H9 (cell line): ENCODE measurements at regions not wholly inside any gene's neighbourhood (a gene's known extent, or its start where the extent isn't known, plus 50 kb on each side); places are given as distances from the start of the nearest gene placed in this dataset.

Experiments
- DNase-seq: peaks from one replicate; pipeline ENCODE4 v3.0.0-alpha.2; 2017
- H2AFZ ChIP-seq: one replicate; pipeline ENCODE4 v1.6.1; 2013; ENCODE audit warnings: mild to moderate bottlenecking, low read length, control low read depth, moderate library complexity
- H2AK5ac ChIP-seq: 2 replicates; pipeline ENCODE4 v1.6.1; 2013; ENCODE audit warnings: low read length, control low read depth, mixed read lengths; ENCODE audit not compliant: insufficient read length
- H2BK120ac ChIP-seq: one replicate; pipeline ENCODE4 v1.6.1; 2013; ENCODE audit warnings: low read depth, mild to moderate bottlenecking, low read length, control low read depth, inconsistent platforms; ENCODE audit not compliant: poor library complexity, severe bottlenecking
- H2BK12ac ChIP-seq: 2 replicates; pipeline ENCODE4 v1.6.1; 2013; ENCODE audit warnings: low read length, control low read depth, mixed read lengths, low read depth; ENCODE audit not compliant: insufficient read length
- H2BK15ac ChIP-seq: 2 replicates; pipeline ENCODE4 v1.6.1; 2013; ENCODE audit warnings: low read depth, low read length, control low read depth
- H2BK20ac ChIP-seq: one replicate; pipeline ENCODE4 v1.6.1; 2013; ENCODE audit warnings: low read depth, mild to moderate bottlenecking, low read length, control low read depth, inconsistent platforms; ENCODE audit not compliant: poor library complexity, severe bottlenecking
- H2BK5ac ChIP-seq: 2 replicates; pipeline ENCODE4 v1.6.1; 2013; ENCODE audit warnings: low read length, control low read depth, mixed read lengths; ENCODE audit not compliant: insufficient read length
- H3K14ac ChIP-seq: 2 replicates; pipeline ENCODE4 v1.6.1; 2013; ENCODE audit warnings: low read length, control low read depth; ENCODE audit not compliant: insufficient read depth
- H3K18ac ChIP-seq: 2 replicates; pipeline ENCODE4 v1.6.1; 2013; ENCODE audit warnings: low read depth, mild to moderate bottlenecking, mixed read lengths, low read length, control low read depth; ENCODE audit not compliant: insufficient read length
- H3K23ac ChIP-seq: 2 replicates; pipeline ENCODE4 v1.6.1; 2013; ENCODE audit warnings: low read length, control low read depth, mixed read lengths, low read depth; ENCODE audit not compliant: insufficient read length
- H3K23me2 ChIP-seq: 2 replicates; pipeline ENCODE4 v1.6.1; 2013; ENCODE audit warnings: low read depth, mild to moderate bottlenecking, mixed read lengths, low read length, control low read depth; ENCODE audit not compliant: insufficient read length, poor library complexity, severe bottlenecking
- H3K27ac ChIP-seq: 2 replicates; pipeline ENCODE4 v1.5.1; 2013; ENCODE audit warnings: low read length, control low read depth, mixed read lengths, low read depth; ENCODE audit not compliant: insufficient read length
- H3K27me3 ChIP-seq: 2 replicates; pipeline ENCODE4 v1.6.1; 2013; ENCODE audit warnings: low read length, control low read depth, inconsistent platforms; ENCODE audit not compliant: insufficient read depth
- H3K4ac ChIP-seq: 2 replicates; pipeline ENCODE4 v1.6.1; 2013; ENCODE audit warnings: low read depth, mild to moderate bottlenecking, control low read depth, inconsistent platforms, low read length, moderate library complexity
- H3K4me1 ChIP-seq: 2 replicates; pipeline ENCODE4 v1.6.1; 2013; ENCODE audit warnings: low read length, control low read depth, inconsistent platforms; ENCODE audit not compliant: insufficient read depth
- H3K4me2 ChIP-seq: 2 replicates; pipeline ENCODE4 v1.6.1; 2013; ENCODE audit warnings: low read length, control low read depth, mixed read lengths; ENCODE audit not compliant: insufficient read length, insufficient read depth
- H3K56ac ChIP-seq: 2 replicates; pipeline ENCODE4 v1.6.1; 2013; ENCODE audit warnings: low read depth, mild to moderate bottlenecking, mixed read lengths, low read length, control low read depth; ENCODE audit not compliant: insufficient read length
- H3K79me1 ChIP-seq: 2 replicates; pipeline ENCODE4 v1.6.1; 2013; ENCODE audit warnings: low read depth, mild to moderate bottlenecking, moderate library complexity, low read length, control low read depth, inconsistent platforms; ENCODE audit not compliant: insufficient read depth, poor library complexity, severe bottlenecking
- H3K79me2 ChIP-seq: 2 replicates; pipeline ENCODE4 v1.6.1; 2013; ENCODE audit warnings: low read length, control low read depth, inconsistent platforms; ENCODE audit not compliant: insufficient read depth
- H3K9ac ChIP-seq: 2 replicates; pipeline ENCODE4 v1.6.1; 2013; ENCODE audit warnings: low read length, control low read depth, mixed read lengths; ENCODE audit not compliant: insufficient read length; ENCODE audit errors: extremely low read depth
- H3K9me3 ChIP-seq: one replicate; pipeline ENCODE4 v1.6.1; 2013; ENCODE audit warnings: low read depth, low read length, inconsistent platforms; ENCODE audit not compliant: control insufficient read depth
- H3T11ph ChIP-seq: one replicate; pipeline ENCODE4 v1.6.1; 2013; ENCODE audit warnings: mild to moderate bottlenecking, low read length, control low read depth, inconsistent platforms
- H4K20me1 ChIP-seq: one replicate; pipeline ENCODE4 v1.6.1; 2013; ENCODE audit not compliant: control insufficient read depth, insufficient read length, insufficient read depth
- H4K5ac ChIP-seq: 2 replicates; pipeline ENCODE4 v1.6.1; 2013; ENCODE audit warnings: low read depth, mild to moderate bottlenecking, mixed read lengths, low read length, control low read depth; ENCODE audit not compliant: insufficient read length
- H4K8ac ChIP-seq: replicated peaks from 2 replicates; pipeline ENCODE4 v1.6.1; 2013; ENCODE audit warnings: low read length, control low read depth, mixed read lengths, low read depth; ENCODE audit not compliant: insufficient read length
- H4K91ac ChIP-seq: 2 replicates; pipeline ENCODE4 v1.6.1; 2013; ENCODE audit warnings: low read depth, mild to moderate bottlenecking, moderate library complexity, mixed read lengths, low read length, control low read depth; ENCODE audit not compliant: insufficient read length
- H3K27ac Mint-ChIP-seq, 3 experiments: 2 replicates in 2 of 3; 3 replicates in 1 of 3; pipeline ENCODE4 v1.8.0; 2020 to 2021; ENCODE audit warnings: mixed read lengths in 3 of 3, mild to moderate bottlenecking in 1 of 3, moderate library complexity in 1 of 3
- H3K27me3 Mint-ChIP-seq: 2 replicates; pipeline ENCODE4 v1.8.0; 2021; ENCODE audit warnings: low read depth, mild to moderate bottlenecking, moderate library complexity, mixed read lengths
- H3K36me3 Mint-ChIP-seq, 3 experiments: 2 replicates in 2 of 3; 3 replicates in 1 of 3; pipeline ENCODE4 v1.8.0; 2020 to 2021; ENCODE audit warnings: low read depth in 3 of 3, mixed read lengths in 3 of 3; ENCODE audit not compliant: insufficient read depth in 1 of 3
- H3K4me1 Mint-ChIP-seq, 2 experiments: 2 replicates each; pipeline ENCODE4 v1.8.0; 2020; ENCODE audit warnings: mixed read lengths in 2 of 2
- H3K4me3 Mint-ChIP-seq, 2 experiments: 2 replicates in 1 of 2; 3 replicates in 1 of 2; pipeline ENCODE4 v1.8.0; 2020 to 2021; ENCODE audit warnings: mild to moderate bottlenecking in 2 of 2, mixed read lengths in 2 of 2, moderate library complexity in 1 of 2
- H3K9me3 Mint-ChIP-seq, 2 experiments: 2 replicates in 1 of 2; 3 replicates in 1 of 2; pipeline ENCODE4 v1.8.0; 2020; ENCODE audit warnings: mild to moderate bottlenecking in 2 of 2, mixed read lengths in 2 of 2, moderate library complexity in 1 of 2
- WGBS: extraction: QIAGEN DNeasy Blood & Tissue Kit; methylation state at CpG from one replicate; pipeline ENCODE4 v1.1.7; 2013; ENCODE audit warnings: missing lambda C conversion rate, low lambda C conversion rate, mixed read lengths; ENCODE audit not compliant: insufficient read length; ENCODE audit errors: extremely low coverage; 5-methylcytosine and 5-hydroxymethylcytosine counted together
- TF ChIP-seq, protein P1 (sequence below): fragments of 200-600 bp; sonication (generic); conservative IDR thresholded peaks from 3 replicates; pipeline ENCODE4 v1.8.0; 2021; ENCODE audit warnings: antibody characterized with exemption, mild to moderate bottlenecking

DNA sequence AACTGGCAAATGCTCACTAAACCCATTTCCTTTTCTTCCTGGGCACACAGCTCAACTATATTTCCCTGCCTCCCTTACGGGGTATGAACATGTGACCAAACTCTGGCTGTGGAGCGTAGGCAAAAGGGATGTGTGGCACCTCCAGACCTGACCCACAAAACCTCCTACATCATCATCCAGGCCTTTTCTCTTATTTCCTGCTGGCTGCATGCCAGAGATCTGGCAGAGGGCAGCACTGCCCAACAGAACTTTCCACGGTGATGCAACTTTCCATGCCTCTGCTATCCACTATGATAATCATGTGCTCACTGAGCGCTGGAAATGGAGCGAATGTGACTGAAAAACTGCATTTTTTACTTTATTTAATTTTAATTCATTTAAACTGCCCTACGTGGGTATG lies 99.6 kb upstream of the CACNA1E start:
- Histone ChIP-seq H3K27me3 (no peaks in the 10 kb centered on the region), H4K8ac (no peak overlapping the region), H4K20me1 (no peaks in the 10 kb centered on the region), H3K23ac (no peak overlapping the region), H4K5ac (no peak overlapping the region), H3K79me2 (no peaks in the 10 kb centered on the region), H3K56ac (no peak overlapping the region), H3K4me2 (no peak overlapping the region), H3K23me2 (no peaks in the 10 kb centered on the region), H3K9ac (no peak overlapping the region), H3K27ac (no peak overlapping the region), H2BK20ac (no peak overlapping the region), H3T11ph (no peak overlapping the region), H3K9me3 (no peaks in the 10 kb centered on the region), H2BK15ac (no peak overlapping the region), H2BK12ac (no peak overlapping the region), H2AFZ (no peak overlapping the region), H3K4ac (no peak overlapping the region), H2AK5ac (no peak overlapping the region), H3K79me1 (no peaks in the 10 kb centered on the region), H4K91ac (no peak overlapping the region), H2BK5ac (no peak overlapping the region), H3K4me1 (no peaks in the 10 kb centered on the region), H3K18ac (no peak overlapping the region), H3K14ac (no peak overlapping the region), H2BK120ac (no peak overlapping the region)
- H3K9me3 Mint-ChIP-seq, result no peaks in the 10 kb centered on the region; a peak in 3 of 5 replicates
- no peaks in the 10 kb centered on the region; a peak in 1 of 7 replicates for H3K36me3 Mint-ChIP-seq
- no peak overlapping the region for H3K27ac Mint-ChIP-seq
- H3K4me1 Mint-ChIP-seq, result peaks cover 4 to 7% of the 10 kb centered on the region in 2 experiments; a peak in 3 of 4 replicates
- no peak overlapping the region for H3K4me3 Mint-ChIP-seq
- TF ChIP-seq, protein P1, sequence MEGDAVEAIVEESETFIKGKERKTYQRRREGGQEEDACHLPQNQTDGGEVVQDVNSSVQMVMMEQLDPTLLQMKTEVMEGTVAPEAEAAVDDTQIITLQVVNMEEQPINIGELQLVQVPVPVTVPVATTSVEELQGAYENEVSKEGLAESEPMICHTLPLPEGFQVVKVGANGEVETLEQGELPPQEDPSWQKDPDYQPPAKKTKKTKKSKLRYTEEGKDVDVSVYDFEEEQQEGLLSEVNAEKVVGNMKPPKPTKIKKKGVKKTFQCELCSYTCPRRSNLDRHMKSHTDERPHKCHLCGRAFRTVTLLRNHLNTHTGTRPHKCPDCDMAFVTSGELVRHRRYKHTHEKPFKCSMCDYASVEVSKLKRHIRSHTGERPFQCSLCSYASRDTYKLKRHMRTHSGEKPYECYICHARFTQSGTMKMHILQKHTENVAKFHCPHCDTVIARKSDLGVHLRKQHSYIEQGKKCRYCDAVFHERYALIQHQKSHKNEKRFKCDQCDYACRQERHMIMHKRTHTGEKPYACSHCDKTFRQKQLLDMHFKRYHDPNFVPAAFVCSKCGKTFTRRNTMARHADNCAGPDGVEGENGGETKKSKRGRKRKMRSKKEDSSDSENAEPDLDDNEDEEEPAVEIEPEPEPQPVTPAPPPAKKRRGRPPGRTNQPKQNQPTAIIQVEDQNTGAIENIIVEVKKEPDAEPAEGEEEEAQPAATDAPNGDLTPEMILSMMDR, result no peak
- WGBS, result no CpG with 5 or more reads among the region's 6 CpGs
- no peaks in the 10 kb centered on the region; the same call in 1 of the 2 replicates for H3K27me3 Mint-ChIP-seq
- DNase-seq, result no peak
